Activated CD8-positive, alpha-beta T cell treated with anti-CD3 and anti-CD28 coated beads for 36 hours (primary cell): ENCODE measurements at regions not wholly inside any gene's neighbourhood (a gene's known extent, or its start where the extent isn't known, plus 50 kb on each side); places are given as distances from the start of the nearest gene placed in this dataset.

Experiments
- ATAC-seq: fragments of 200-7000 bp; cut with Tn5 transposase; one replicate; pipeline ENCODE4 v1.10.0; 2021; ENCODE audit warnings: mild to moderate bottlenecking, moderate library complexity
- CTCF ChIA-PET: fragments of 350-600 bp; sonication (Branson Sonifier 250); formaldehyde crosslinking; loops from one replicate; lab custom pipeline; 2021; ENCODE audit warnings: antibody characterized with exemption; lab: Charles Lee
- POLR2A ChIA-PET: fragments of 350-600 bp; sonication (Branson Sonifier 250); formaldehyde crosslinking; loops from one replicate; lab custom pipeline; 2021; ENCODE audit warnings: antibody characterized with exemption; lab: Charles Lee
- DNase-seq: peaks from one replicate; pipeline ENCODE4 v3.0.0-alpha.2; 2020
- H3K27ac Mint-ChIP-seq: one replicate; pipeline ENCODE4 v1.8.0; 2021; ENCODE audit warnings: mild to moderate bottlenecking, mixed read lengths
- H3K27me3 Mint-ChIP-seq: one replicate; pipeline ENCODE4 v1.8.0; 2021; ENCODE audit warnings: mixed read lengths
- H3K36me3 Mint-ChIP-seq: one replicate; pipeline ENCODE4 v1.8.0; 2021; ENCODE audit warnings: low read depth, mixed read lengths
- H3K4me1 Mint-ChIP-seq: one replicate; pipeline ENCODE4 v1.8.0; 2021; ENCODE audit warnings: low read depth, mixed read lengths
- H3K4me3 Mint-ChIP-seq: one replicate; pipeline ENCODE4 v1.8.0; 2021; ENCODE audit warnings: mild to moderate bottlenecking, moderate library complexity, mixed read lengths
- H3K9me3 Mint-ChIP-seq: one replicate; pipeline ENCODE4 v1.8.0; 2021; ENCODE audit warnings: mixed read lengths
- CTCF ChIP-seq: fragments of 200-600 bp; IDR thresholded peaks from one replicate; pipeline ENCODE4 v1.8.0; 2022; ENCODE audit warnings: antibody characterized with exemption, mild to moderate bottlenecking
- intact Hi-C: fragments of 100-400 bp; cut with micrococcal nuclease; formaldehyde crosslinking; loops from one replicate; pipeline ENCODE4 v1.10.0; 2022

DNA sequence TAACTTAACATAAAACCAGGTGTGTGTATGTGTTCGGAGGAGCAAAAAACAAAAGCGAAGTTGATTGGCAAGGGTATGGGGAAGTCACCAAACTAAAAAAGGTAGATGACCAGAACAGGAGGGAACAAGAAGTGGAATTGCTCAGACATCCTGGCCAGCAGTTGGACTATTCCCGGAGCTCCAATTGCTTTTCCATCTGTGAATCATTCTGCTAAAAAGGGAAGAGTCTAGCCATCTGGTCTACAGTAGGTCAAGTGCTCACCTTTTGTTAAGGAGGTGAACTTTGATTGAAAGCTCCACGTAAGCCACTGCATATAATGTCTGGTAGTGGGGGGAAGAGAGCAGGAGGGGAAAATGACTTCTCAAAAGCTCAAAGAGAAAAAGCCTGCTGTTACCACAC is 50.0 kb upstream of the BET1 start:
- Mint-ChIP-seq H3K36me3 (no peaks in the 10 kb centered on the region), H3K27ac (no peak overlapping the region), H3K27me3 (peaks cover 17% of the 10 kb centered on the region), H3K4me1 (no peaks in the 10 kb centered on the region), H3K9me3 (no peaks in the 10 kb centered on the region), H3K4me3 (no peak overlapping the region)
- ChIA-PET CTCF (no interaction called here), POLR2A (no interaction called here)
- no peak for DNase-seq
- no peak for ATAC-seq
- intact Hi-C loops, result no loop called here
- no peak for TF ChIP-seq CTCF

- CTCF ChIA-PET, result interaction anchor here (1.1 kb wide), 1 partner anchor 10 kb away, joined by 3 read pairs; no protein-coding TSS in a partner anchor
- H3K27ac Mint-ChIP-seq, result no peak overlapping the region
Observed at GRCh38 chr7:94055963-94056362, 51.8 kb upstream of the BET1 start.

DNA sequence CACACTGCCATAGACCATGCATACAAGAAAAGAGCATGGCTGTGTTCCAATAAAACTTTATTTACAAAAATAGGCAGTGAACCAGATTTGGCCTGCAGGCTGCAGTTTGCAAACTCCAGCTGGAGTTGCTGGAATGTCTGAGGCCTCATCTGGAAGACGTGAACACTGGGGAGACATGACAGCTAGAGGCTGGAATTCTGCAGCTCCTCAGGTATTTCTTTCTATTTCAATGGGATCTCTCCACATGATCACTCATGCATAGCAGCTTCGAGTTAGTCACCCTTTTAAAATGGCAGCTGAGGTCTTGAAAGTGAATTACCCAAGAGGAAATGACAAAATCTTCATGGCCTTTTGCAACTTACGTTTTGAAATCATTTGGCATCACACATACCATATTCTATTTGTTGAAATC is 52.6 kb upstream of the BET1 start:
- Mint-ChIP-seq H3K4me3 (no peak overlapping the region), H3K27me3 (peaks cover 16% of the 10 kb centered on the region), H3K36me3 (no peaks in the 10 kb centered on the region), H3K4me1 (peaks cover 6% of the 10 kb centered on the region), H3K9me3 (no peaks in the 10 kb centered on the region), H3K27ac (no peak overlapping the region)
- TF ChIP-seq CTCF, result no peak
- intact Hi-C loops, result no loop called here
- CTCF ChIA-PET, result no interaction called here
- DNase-seq (no peak), ATAC-seq (no peak)
- POLR2A ChIA-PET, result no interaction called here

More at GRCh38 chr7:94055963-94056362, 51.8 kb upstream of the BET1 start:
- H3K27me3 Mint-ChIP-seq, result peaks cover 12% of the 10 kb centered on the region
- no peak for DNase-seq
- no peak for TF ChIP-seq CTCF
- POLR2A ChIA-PET, result no interaction called here
- no peaks in the 10 kb centered on the region for H3K36me3 Mint-ChIP-seq
- intact Hi-C loops, result no loop called here
- no peak overlapping the region for H3K4me3 Mint-ChIP-seq
- peaks cover 5% of the 10 kb centered on the region for H3K4me1 Mint-ChIP-seq
- ATAC-seq, result no peak
- H3K9me3 Mint-ChIP-seq, result no peaks in the 10 kb centered on the region

GRCh38 chr7:94057955-94058354 is 53.8 kb upstream of the BET1 start:
- H3K9me3 Mint-ChIP-seq, result no peaks in the 10 kb centered on the region
- ChIA-PET POLR2A (no interaction called here), CTCF (no interaction called here)
- H3K4me1 Mint-ChIP-seq, result peaks cover 8% of the 10 kb centered on the region
- no peaks in the 10 kb centered on the region for H3K36me3 Mint-ChIP-seq
- DNase-seq (no peak), ATAC-seq (no peak)
- H3K27ac Mint-ChIP-seq, result no peak overlapping the region
- peaks cover 23% of the 10 kb centered on the region for H3K27me3 Mint-ChIP-seq
- TF ChIP-seq CTCF, result no peak
- intact Hi-C loops, result no loop called here
- H3K4me3 Mint-ChIP-seq, result no peak overlapping the region

DNA sequence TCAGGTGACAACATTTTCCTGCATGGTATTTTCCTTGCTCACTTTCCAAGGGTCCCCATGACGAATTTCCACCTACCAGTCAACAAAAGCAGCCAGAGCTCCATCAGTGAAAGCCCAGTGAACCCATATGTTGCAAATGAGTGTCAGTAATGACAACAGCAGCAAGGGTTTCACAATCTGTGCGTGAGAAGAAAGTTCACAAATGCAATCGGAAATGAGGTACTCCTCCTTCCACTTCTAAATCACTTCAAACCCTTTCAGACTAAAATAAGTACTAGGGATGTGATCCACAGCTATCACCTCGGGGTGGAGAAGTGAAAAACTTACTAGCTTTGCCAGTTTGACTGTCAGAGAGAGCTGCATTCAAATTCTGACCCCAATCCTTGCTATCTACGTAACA is 55.6 kb upstream of the BET1 start:
- intact Hi-C loops, result no loop called here
- Mint-ChIP-seq H3K4me3 (no peak overlapping the region), H3K9me3 (no peaks in the 10 kb centered on the region), H3K4me1 (peaks cover 10% of the 10 kb centered on the region), H3K27me3 (peaks cover 25% of the 10 kb centered on the region), H3K36me3 (no peaks in the 10 kb centered on the region), H3K27ac (no peak overlapping the region)
- no peak for TF ChIP-seq CTCF
- ChIA-PET POLR2A (no interaction called here), CTCF (no interaction called here)
- no peak for DNase-seq
- ATAC-seq, result no peak
